ENCODE measurements at regions not wholly inside any gene's neighbourhood (a gene's known extent, or its start where the extent isn't known, plus 50 kb on each side); places are given as distances from the start of the nearest gene placed in this dataset.
"Not testable (repeated sequence)": the region's sequence is repeated elsewhere in the genome, so short reads cannot be mapped to it uniquely, and the experiment has no call there.

GRCh38 chr11:134658481-134659225, 246.6 kb upstream of the B3GAT1 start:
- Histone ChIP-seq H3K36me3 (ENCODE audit: insufficient read depth, low read length) (no peaks in the 10 kb centered on the region), H3K9me2 (replicated peaks; ENCODE audit: low read depth, low read length) (no peaks in the 10 kb centered on the region), H3K79me2 (ENCODE audit: insufficient read depth, low read length) (no peaks in the 10 kb centered on the region), H2AFZ (ENCODE audit: low read length) (no peak overlapping the region), H3K4me2 (ENCODE audit: low read depth, low read length, poor library complexity, severe bottlenecking) (no peak overlapping the region), H3K4me3 (ENCODE audit: low read length, poor library complexity, severe bottlenecking) (no peak overlapping the region), H3K4me1 (ENCODE audit: insufficient read depth, low read length, poor library complexity, severe bottlenecking) (peaks cover 6% of the 10 kb centered on the region), H3K9me3 (ENCODE audit: insufficient read depth, low read depth, low read length) (peaks cover 10% of the 10 kb centered on the region; the same call in 1 of the 2 replicates), H4K20me1 (ENCODE audit: insufficient read depth, low read length, poor library complexity, severe bottlenecking) (no peaks in the 10 kb centered on the region), H3F3A (ENCODE audit: low read depth) (no peaks in the 10 kb centered on the region), H3K9ac (ENCODE audit: low read depth, low read length, poor library complexity, severe bottlenecking) (no peak overlapping the region), H3K27me3 (ENCODE audit: insufficient read depth, low read length, poor library complexity, severe bottlenecking) (no peaks in the 10 kb centered on the region)
- TF ChIP-seq CTCF (conservative IDR thresholded peaks at IDR 0.05; ENCODE audit: low read length) (no peak), EZH2phosphoT487 (IDR thresholded peaks at IDR 0.05; ENCODE audit: borderline replicate concordance) (no peak)

- Histone ChIP-seq H3K4me1 (ENCODE audit: insufficient read depth, low read length, poor library complexity, severe bottlenecking) (peaks cover 6% of the 10 kb centered on the region), H3K4me3 (ENCODE audit: low read length, poor library complexity, severe bottlenecking) (no peak overlapping the region), H2AFZ (ENCODE audit: low read length) (no peak overlapping the region), H3K9ac (ENCODE audit: low read depth, low read length, poor library complexity, severe bottlenecking) (no peak overlapping the region), H3K9me2 (replicated peaks; ENCODE audit: low read depth, low read length) (no peaks in the 10 kb centered on the region), H3K79me2 (ENCODE audit: insufficient read depth, low read length) (no peaks in the 10 kb centered on the region), H4K20me1 (ENCODE audit: insufficient read depth, low read length, poor library complexity, severe bottlenecking) (no peaks in the 10 kb centered on the region), H3K36me3 (ENCODE audit: insufficient read depth, low read length) (no peaks in the 10 kb centered on the region), H3F3A (ENCODE audit: low read depth) (no peaks in the 10 kb centered on the region), H3K4me2 (ENCODE audit: low read depth, low read length, poor library complexity, severe bottlenecking) (no peak overlapping the region), H3K27me3 (ENCODE audit: insufficient read depth, low read length, poor library complexity, severe bottlenecking) (no peaks in the 10 kb centered on the region), H3K9me3 (ENCODE audit: insufficient read depth, low read depth, low read length) (peaks cover 9% of the 10 kb centered on the region; the same call in 1 of the 2 replicates)
- TF ChIP-seq EZH2phosphoT487 (IDR thresholded peaks at IDR 0.05; ENCODE audit: borderline replicate concordance) (no peak), CTCF (conservative IDR thresholded peaks at IDR 0.05; ENCODE audit: low read length) (no peak)
Observed at GRCh38 chr11:134657631-134658030, 245.6 kb upstream of the B3GAT1 start.

GRCh38 chr11:134656861-134657540, 245.0 kb upstream of the B3GAT1 start:
- Histone ChIP-seq H3K79me2 (ENCODE audit: insufficient read depth, low read length) (no peaks in the 10 kb centered on the region), H3K36me3 (ENCODE audit: insufficient read depth, low read length) (no peaks in the 10 kb centered on the region), H3K9me3 (ENCODE audit: insufficient read depth, low read depth, low read length) (peaks cover 8% of the 10 kb centered on the region; the same call in 1 of the 2 replicates), H3K9ac (ENCODE audit: low read depth, low read length, poor library complexity, severe bottlenecking) (no peak overlapping the region), H4K20me1 (ENCODE audit: insufficient read depth, low read length, poor library complexity, severe bottlenecking) (no peaks in the 10 kb centered on the region), H3K27me3 (ENCODE audit: insufficient read depth, low read length, poor library complexity, severe bottlenecking) (no peaks in the 10 kb centered on the region), H3F3A (ENCODE audit: low read depth) (no peaks in the 10 kb centered on the region), H2AFZ (ENCODE audit: low read length) (no peak overlapping the region), H3K4me1 (ENCODE audit: insufficient read depth, low read length, poor library complexity, severe bottlenecking) (peaks cover 6% of the 10 kb centered on the region), H3K4me3 (ENCODE audit: low read length, poor library complexity, severe bottlenecking) (no peak overlapping the region), H3K9me2 (replicated peaks; ENCODE audit: low read depth, low read length) (no peaks in the 10 kb centered on the region), H3K4me2 (ENCODE audit: low read depth, low read length, poor library complexity, severe bottlenecking) (no peak overlapping the region)
- TF ChIP-seq CTCF (conservative IDR thresholded peaks at IDR 0.05; ENCODE audit: low read length) (no peak), EZH2phosphoT487 (IDR thresholded peaks at IDR 0.05; ENCODE audit: borderline replicate concordance) (no peak)

- not testable (repeated sequence) for H3K9me2 ChIP-seq (replicated peaks; ENCODE audit: low read depth, low read length); H3K27me3 ChIP-seq (ENCODE audit: insufficient read depth, low read length, poor library complexity, severe bottlenecking); H3K4me1 ChIP-seq (ENCODE audit: insufficient read depth, low read length, poor library complexity, severe bottlenecking); H3K9ac ChIP-seq (ENCODE audit: low read depth, low read length, poor library complexity, severe bottlenecking); H3K9me3 ChIP-seq (ENCODE audit: insufficient read depth, low read depth, low read length); H3K36me3 ChIP-seq (ENCODE audit: insufficient read depth, low read length); H4K20me1 ChIP-seq (ENCODE audit: insufficient read depth, low read length, poor library complexity, severe bottlenecking); H2AFZ ChIP-seq (ENCODE audit: low read length); H3F3A ChIP-seq (ENCODE audit: low read depth); H3K4me3 ChIP-seq (ENCODE audit: low read length, poor library complexity, severe bottlenecking); H3K79me2 ChIP-seq (ENCODE audit: insufficient read depth, low read length); H3K4me2 ChIP-seq (ENCODE audit: low read depth, low read length, poor library complexity, severe bottlenecking)
Observed at GRCh38 chr11:134656086-134656840, 244.2 kb upstream of the B3GAT1 start.

All from Loucy (cell line).